ENCODE measurements at regions not wholly inside any gene's neighbourhood (a gene's known extent, or its start where the extent isn't known, plus 50 kb on each side); places are given as distances from the start of the nearest gene placed in this dataset.

DNA sequence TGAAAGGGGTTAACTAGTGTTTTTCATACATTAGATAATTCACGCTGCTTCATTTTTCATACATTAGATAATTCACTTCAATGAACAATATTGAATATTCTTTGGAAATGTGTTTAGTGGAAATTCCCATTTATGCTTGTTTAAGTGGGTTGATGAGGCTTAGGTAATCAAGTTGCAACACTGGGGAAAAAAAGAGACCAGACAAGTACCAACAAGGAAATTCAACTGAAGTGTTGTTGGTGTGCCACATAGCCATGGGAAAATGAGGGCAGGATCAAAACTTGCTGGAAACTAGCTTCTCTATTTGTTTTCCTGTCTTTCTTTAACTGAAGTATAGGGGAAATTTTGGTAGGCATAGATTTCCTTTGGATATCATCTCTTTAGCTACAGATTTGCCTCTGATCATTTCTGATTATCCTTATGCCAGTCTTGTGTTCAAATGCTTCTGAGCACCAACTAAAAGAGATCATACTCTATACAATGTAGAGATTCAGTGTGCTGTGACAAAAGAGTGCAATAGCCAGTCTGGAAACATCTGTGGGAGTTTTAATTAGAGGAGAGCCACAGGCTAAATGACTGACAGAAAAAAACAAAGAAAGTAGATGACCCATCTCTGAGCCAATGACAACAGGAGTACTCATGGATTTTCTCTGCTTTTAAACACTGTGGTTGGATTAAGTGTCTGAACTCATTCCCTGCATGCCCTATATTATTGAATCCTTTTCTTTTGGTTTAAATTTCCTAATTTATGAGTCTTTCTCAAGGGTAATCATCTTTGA, 67.6 kb upstream of the CTSC start:
- no peak for DNase-seq (ENCODE audit: low read depth in 2 of 2)

GRCh38 chr11:88404391-88404790, 66.9 kb upstream of the CTSC start:
- no peak for DNase-seq (ENCODE audit: low read depth in 2 of 2)

GRCh38 chr11:88402784-88403183, 65.2 kb upstream of the CTSC start:
- no peak for DNase-seq (ENCODE audit: low read depth in 2 of 2)

DNA sequence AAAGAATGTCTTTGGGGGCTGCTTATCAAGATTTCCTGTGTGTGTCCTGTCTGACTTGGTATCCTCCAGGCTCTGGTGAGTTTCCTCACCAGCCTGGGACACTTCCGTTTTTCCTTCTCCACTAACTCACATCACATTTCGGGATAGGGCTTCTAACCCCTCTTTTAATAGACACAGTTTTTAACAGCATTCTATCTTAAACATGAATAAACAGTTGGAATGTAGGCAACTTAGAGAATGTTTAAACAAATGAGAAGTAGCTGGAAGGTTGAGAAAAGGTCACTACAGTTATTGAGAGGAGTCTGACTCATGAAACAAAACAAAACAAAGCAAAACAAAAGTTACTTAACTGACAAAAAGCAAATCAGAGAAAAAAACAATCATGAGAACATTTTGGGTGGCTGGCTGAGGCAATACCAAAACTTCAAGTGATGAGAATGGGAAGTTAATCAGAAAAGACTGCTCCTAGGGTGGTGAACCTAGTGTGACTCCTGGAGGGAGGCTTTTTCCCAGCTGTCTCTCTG, 64.7 kb upstream of the CTSC start:
- DNase-seq (ENCODE audit: low read depth in 2 of 2) = no peak

- no peak for DNase-seq (ENCODE audit: low read depth in 2 of 2)
Observed at GRCh38 chr11:88398791-88399570, 61.4 kb upstream of the CTSC start.

DNA sequence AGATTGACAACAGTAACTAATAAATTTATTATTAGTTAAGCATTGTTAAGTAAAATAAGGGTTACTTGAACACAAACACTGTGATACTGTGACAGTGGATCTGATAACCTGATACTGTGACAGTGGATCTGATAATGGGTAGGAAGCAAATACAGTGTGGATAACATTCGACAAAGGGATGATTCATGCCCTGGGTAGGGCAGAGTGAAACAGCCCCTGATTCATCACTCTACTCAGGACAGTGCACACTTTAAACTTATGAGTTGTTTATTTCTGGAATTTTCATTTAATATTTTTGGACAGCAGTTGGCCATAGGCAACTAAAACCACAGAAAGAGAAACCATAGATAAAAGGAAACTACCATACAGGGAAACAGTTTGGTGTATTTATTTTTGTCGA, 60.8 kb upstream of the CTSC start:
- no peak for DNase-seq (ENCODE audit: low read depth in 2 of 2)

DNA sequence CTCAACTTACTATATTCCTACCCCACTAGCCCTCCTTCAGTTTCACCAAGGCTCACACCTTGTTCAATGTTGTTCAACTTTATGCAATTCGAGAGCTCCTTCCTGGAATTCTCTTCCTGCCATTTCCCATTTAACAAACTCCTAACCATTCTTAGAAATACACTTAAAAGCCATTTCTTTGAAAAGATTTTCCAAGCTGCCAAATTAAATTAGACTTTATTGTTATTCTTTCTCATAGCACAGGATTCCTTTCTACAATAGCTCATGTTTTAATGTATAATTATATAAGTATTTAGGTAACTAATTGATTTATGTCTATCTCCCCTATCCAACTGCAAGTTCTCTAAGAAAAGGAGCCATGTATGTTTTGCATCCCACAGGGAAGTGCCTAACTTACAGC, 52.7 kb upstream of the CTSC start:
- DNase-seq (ENCODE audit: low read depth in 2 of 2) = no peak

DNA sequence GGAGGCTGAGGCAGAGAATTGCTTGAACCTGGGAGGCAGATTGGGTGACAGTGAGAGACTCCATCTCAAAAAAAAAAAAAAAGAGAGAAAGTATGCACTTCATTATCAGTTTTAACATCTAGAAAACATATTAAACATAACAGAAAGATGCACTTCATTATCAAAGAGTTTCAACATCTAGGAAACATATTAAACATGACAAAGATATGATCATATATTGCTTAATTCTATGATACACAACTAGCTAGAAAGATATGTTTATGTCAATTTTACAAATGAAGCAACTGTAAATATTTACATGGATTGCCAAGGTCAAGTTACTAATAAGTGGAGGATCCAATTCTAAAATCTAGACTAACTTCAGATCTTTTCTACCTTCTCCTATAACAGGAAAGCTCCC, 50.4 kb upstream of the CTSC start:
- no peak for DNase-seq (ENCODE audit: low read depth in 2 of 2)

Measured in activated CD4-positive, alpha-beta T cell treated with anti-CD3 and anti-CD28 coated beads for 24 hours (primary cell).